Activated naive CD8-positive, alpha-beta T cell treated with anti-CD3 and anti-CD28 coated beads, Interleukin-2, amount 50 U/mL, for 24 hours (primary cell): ENCODE measurements at regions not wholly inside any gene's neighbourhood (a gene's known extent, or its start where the extent isn't known, plus 50 kb on each side); places are given as distances from the start of the nearest gene placed in this dataset.

Experiments
- ATAC-seq: fragments of 150-1000 bp; cut with Tn5 transposase; one replicate; pipeline ENCODE4 v1.10.0; 2021
- DNase-seq: peaks from one replicate; pipeline ENCODE4 v3.0.0; 2021
- H3K27ac Mint-ChIP-seq: one replicate; pipeline ENCODE4 v1.8.0; 2021; ENCODE audit warnings: mild to moderate bottlenecking, mixed read lengths
- H3K27me3 Mint-ChIP-seq: one replicate; pipeline ENCODE4 v1.8.0; 2021; ENCODE audit warnings: mixed read lengths
- H3K36me3 Mint-ChIP-seq: one replicate; pipeline ENCODE4 v1.8.0; 2021; ENCODE audit warnings: low read depth, mixed read lengths
- H3K4me1 Mint-ChIP-seq: one replicate; pipeline ENCODE4 v1.8.0; 2021; ENCODE audit warnings: mixed read lengths
- H3K4me3 Mint-ChIP-seq: one replicate; pipeline ENCODE4 v1.8.0; 2021; ENCODE audit warnings: mild to moderate bottlenecking, moderate library complexity, mixed read lengths
- H3K9me3 Mint-ChIP-seq: one replicate; pipeline ENCODE4 v1.8.0; 2021; ENCODE audit warnings: mixed read lengths

- DNase-seq (no peak), ATAC-seq (no peak)
- no peaks in the 10 kb centered on the region for H3K9me3 Mint-ChIP-seq
- no peak overlapping the region for H3K27ac Mint-ChIP-seq
- H3K36me3 Mint-ChIP-seq, result no peaks in the 10 kb centered on the region
- no peak overlapping the region for H3K4me3 Mint-ChIP-seq
- no peaks in the 10 kb centered on the region for H3K4me1 Mint-ChIP-seq
- no peaks in the 10 kb centered on the region for H3K27me3 Mint-ChIP-seq
These were observed 89.8 kb upstream of the LRIG3 start for GRCh38 chr12:59010118-59010517.

- Mint-ChIP-seq H3K9me3 (no peaks in the 10 kb centered on the region), H3K4me3 (no peak overlapping the region), H3K27ac (no peak overlapping the region), H3K4me1 (no peaks in the 10 kb centered on the region), H3K27me3 (no peaks in the 10 kb centered on the region), H3K36me3 (no peaks in the 10 kb centered on the region)
- ATAC-seq (no peak), DNase-seq (no peak)
These were observed 87.3 kb upstream of the LRIG3 start for GRCh38 chr12:59007620-59008019.

GRCh38 chr12:59005193-59005955 is 85.1 kb upstream of the LRIG3 start:
- Mint-ChIP-seq H3K36me3 (no peaks in the 10 kb centered on the region), H3K27ac (no peak overlapping the region), H3K4me1 (no peaks in the 10 kb centered on the region), H3K27me3 (no peaks in the 10 kb centered on the region), H3K9me3 (no peaks in the 10 kb centered on the region), H3K4me3 (no peak overlapping the region)
- ATAC-seq (no peak), DNase-seq (no peak)

- ATAC-seq, result no peak
- Mint-ChIP-seq H3K4me3 (no peak overlapping the region), H3K9me3 (no peaks in the 10 kb centered on the region), H3K4me1 (no peaks in the 10 kb centered on the region), H3K27ac (no peak overlapping the region), H3K36me3 (no peaks in the 10 kb centered on the region), H3K27me3 (no peaks in the 10 kb centered on the region)
- no peak for DNase-seq
These were observed 84.2 kb upstream of the LRIG3 start for GRCh38 chr12:59004456-59004855.

- H3K27me3 Mint-ChIP-seq, result no peaks in the 10 kb centered on the region
- no peaks in the 10 kb centered on the region for H3K9me3 Mint-ChIP-seq
- DNase-seq (no peak), ATAC-seq (no peak)
- no peaks in the 10 kb centered on the region for H3K36me3 Mint-ChIP-seq
- H3K27ac Mint-ChIP-seq, result no peak overlapping the region
- H3K4me3 Mint-ChIP-seq, result no peak overlapping the region
- no peaks in the 10 kb centered on the region for H3K4me1 Mint-ChIP-seq
These were observed 75.5 kb upstream of the LRIG3 start for GRCh38 chr12:58995666-58996363.

GRCh38 chr12:58988643-58989344 is 68.5 kb upstream of the LRIG3 start:
- no peaks in the 10 kb centered on the region for H3K27me3 Mint-ChIP-seq
- peaks cover 23% of the 10 kb centered on the region for H3K9me3 Mint-ChIP-seq
- no peaks in the 10 kb centered on the region for H3K36me3 Mint-ChIP-seq
- H3K27ac Mint-ChIP-seq, result no peak overlapping the region
- H3K4me3 Mint-ChIP-seq, result no peak overlapping the region
- ATAC-seq (no peak), DNase-seq (no peak)
- no peaks in the 10 kb centered on the region for H3K4me1 Mint-ChIP-seq

GRCh38 chr12:58981961-58982360 is 61.7 kb upstream of the LRIG3 start:
- ATAC-seq (no peak), DNase-seq (no peak)
- Mint-ChIP-seq H3K9me3 (peaks cover 11% of the 10 kb centered on the region), H3K36me3 (no peaks in the 10 kb centered on the region), H3K4me3 (no peak overlapping the region), H3K27me3 (no peaks in the 10 kb centered on the region), H3K4me1 (no peaks in the 10 kb centered on the region), H3K27ac (no peak overlapping the region)

- no peak for ATAC-seq
- no peak for DNase-seq
- H3K4me1 Mint-ChIP-seq, result no peaks in the 10 kb centered on the region
- no peak overlapping the region for H3K4me3 Mint-ChIP-seq
- H3K27me3 Mint-ChIP-seq, result no peaks in the 10 kb centered on the region
- no peaks in the 10 kb centered on the region for H3K36me3 Mint-ChIP-seq
- H3K9me3 Mint-ChIP-seq, result peaks cover 11% of the 10 kb centered on the region
- no peak overlapping the region for H3K27ac Mint-ChIP-seq
These were observed 60.5 kb upstream of the LRIG3 start for GRCh38 chr12:58980768-58981167.

GRCh38 chr12:58978717-58979116 is 58.4 kb upstream of the LRIG3 start:
- DNase-seq, result no peak

GRCh38 chr12:58977476-58977875 is 57.2 kb upstream of the LRIG3 start:
- H3K27ac Mint-ChIP-seq, result no peak overlapping the region
- DNase-seq, result no peak
- no peak overlapping the region for H3K4me3 Mint-ChIP-seq
- H3K9me3 Mint-ChIP-seq, result peaks cover 6% of the 10 kb centered on the region
- no peaks in the 10 kb centered on the region for H3K27me3 Mint-ChIP-seq
- ATAC-seq, result no peak
- H3K4me1 Mint-ChIP-seq, result no peaks in the 10 kb centered on the region
- H3K36me3 Mint-ChIP-seq, result no peaks in the 10 kb centered on the region

More at GRCh38 chr12:58978717-58979116, 58.4 kb upstream of the LRIG3 start:
- H3K27me3 Mint-ChIP-seq, result no peaks in the 10 kb centered on the region
- H3K4me3 Mint-ChIP-seq, result no peak overlapping the region
- no peak overlapping the region for H3K27ac Mint-ChIP-seq
- ATAC-seq, result no peak
- H3K9me3 Mint-ChIP-seq, result peaks cover 6% of the 10 kb centered on the region
- no peaks in the 10 kb centered on the region for H3K4me1 Mint-ChIP-seq
- H3K36me3 Mint-ChIP-seq, result no peaks in the 10 kb centered on the region

GRCh38 chr12:58976146-58976545 is 55.8 kb upstream of the LRIG3 start:
- Mint-ChIP-seq H3K36me3 (no peaks in the 10 kb centered on the region), H3K9me3 (peaks cover 6% of the 10 kb centered on the region), H3K27me3 (no peaks in the 10 kb centered on the region), H3K4me3 (no peak overlapping the region), H3K27ac (no peak overlapping the region), H3K4me1 (no peaks in the 10 kb centered on the region)
- ATAC-seq (no peak), DNase-seq (no peak)
